Naive thymus-derived CD4-positive, alpha-beta T cell (primary cell): ENCODE measurements at regions not wholly inside any gene's neighbourhood (a gene's known extent, or its start where the extent isn't known, plus 50 kb on each side); places are given as distances from the start of the nearest gene placed in this dataset.
"Not testable (repeated sequence)": the region's sequence is repeated elsewhere in the genome, so short reads cannot be mapped to it uniquely, and the experiment has no call there.

Experiments used
- ATAC-seq: fragments of 150-1000 bp; cut with Tn5 transposase; 2 replicates; pipeline ENCODE4 v1.10.0; 2021; ENCODE audit warnings: mild to moderate bottlenecking, moderate library complexity
- CTCF ChIA-PET: fragments of 350-600 bp; sonication (Branson Sonifier 250); formaldehyde crosslinking; loops from one replicate; lab custom pipeline; 2021; ENCODE audit warnings: antibody characterized with exemption; lab: Charles Lee
- POLR2A ChIA-PET: fragments of 350-600 bp; sonication (Branson Sonifier 250); formaldehyde crosslinking; loops from one replicate; lab custom pipeline; 2021; ENCODE audit warnings: antibody characterized with exemption, inconsistent platforms; lab: Charles Lee
- DNase-seq, 9 donors: peaks; one replicate each; pipeline versions ENCODE4 v3.0.0 to v3.0.0-alpha.2; 2020 to 2022; ENCODE audit warnings: mixed read lengths in 1 of 9
- H3K27ac ChIP-seq: one replicate; pipeline ENCODE4 v1.7.0; 2013; ENCODE audit warnings: mild to moderate bottlenecking, low read depth, low read length, moderate library complexity
- H3K27me3 ChIP-seq, 2 donors: one replicate each; pipeline ENCODE4 v1.7.0; 2013; ENCODE audit warnings: low read length in 2 of 2, mild to moderate bottlenecking in 2 of 2, moderate library complexity in 2 of 2; ENCODE audit not compliant: control insufficient read depth in 2 of 2, insufficient read depth in 2 of 2
- H3K36me3 ChIP-seq, 3 experiments: 1 replicate in 2 of 3; 2 replicates in 1 of 3; pipeline ENCODE4 v1.7.0; 2013; ENCODE audit warnings: low read length in 3 of 3, mild to moderate bottlenecking in 3 of 3, moderate library complexity in 1 of 3; ENCODE audit not compliant: insufficient read depth in 3 of 3, control insufficient read depth in 2 of 3
- H3K4me1 ChIP-seq, 2 donors: one replicate each; pipeline ENCODE4 v1.7.0; 2013; ENCODE audit warnings: low read length in 2 of 2, mild to moderate bottlenecking in 2 of 2, moderate library complexity in 1 of 2; ENCODE audit not compliant: control insufficient read depth in 2 of 2, insufficient read depth in 2 of 2
- H3K4me3 ChIP-seq: 2 replicates; pipeline ENCODE4 v1.7.0; 2013; ENCODE audit warnings: mild to moderate bottlenecking, low read length
- H3K9me3 ChIP-seq, 3 experiments: 1 replicate in 2 of 3; 2 replicates in 1 of 3; pipeline ENCODE4 v1.7.0; 2013; ENCODE audit warnings: low read length in 3 of 3; ENCODE audit not compliant: control insufficient read depth in 2 of 3
- H3K27ac Mint-ChIP-seq, 9 donors: one replicate each; pipeline ENCODE4 v1.8.0; 2020 to 2022; ENCODE audit warnings: mixed read lengths in 9 of 9, mild to moderate bottlenecking in 8 of 9, moderate library complexity in 5 of 9, inconsistent platforms in 2 of 9
- H3K27me3 Mint-ChIP-seq, 5 donors: one replicate each; pipeline ENCODE4 v1.8.0; 2021 to 2022; ENCODE audit warnings: mixed read lengths in 5 of 5, mild to moderate bottlenecking in 1 of 5
- H3K36me3 Mint-ChIP-seq, 5 donors: one replicate each; pipeline ENCODE4 v1.8.0; 2020 to 2022; ENCODE audit warnings: mixed read lengths in 5 of 5, mild to moderate bottlenecking in 3 of 5, inconsistent platforms in 1 of 5
- H3K4me1 Mint-ChIP-seq, 7 donors: one replicate each; pipeline ENCODE4 v1.8.0; 2020 to 2022; ENCODE audit warnings: mixed read lengths in 7 of 7, mild to moderate bottlenecking in 3 of 7, inconsistent platforms in 1 of 7
- H3K4me3 Mint-ChIP-seq, 10 donors: one replicate each; pipeline ENCODE4 v1.8.0; 2020 to 2022; ENCODE audit warnings: mild to moderate bottlenecking in 10 of 10, mixed read lengths in 10 of 10, moderate library complexity in 6 of 10, inconsistent platforms in 2 of 10
- H3K9me3 Mint-ChIP-seq, 11 donors: one replicate each; pipeline ENCODE4 v1.8.0; 2020 to 2022; ENCODE audit warnings: mixed read lengths in 11 of 11, mild to moderate bottlenecking in 4 of 11, inconsistent platforms in 1 of 11, moderate library complexity in 1 of 11
- intact Hi-C, 2 donors: fragments of 100-400 bp; cut with micrococcal nuclease; formaldehyde crosslinking; loops; one replicate each; pipeline ENCODE4 v1.15.1; 2023

- DNase-seq, H3K4me3 ChIP-seq, H3K27ac Mint-ChIP-seq, H3K9me3 Mint-ChIP-seq, H3K27me3 ChIP-seq, H3K27me3 Mint-ChIP-seq, POLR2A ChIA-PET, H3K4me1 Mint-ChIP-seq, H3K9me3 ChIP-seq, H3K36me3 ChIP-seq, H3K27ac ChIP-seq, ATAC-seq, H3K4me1 ChIP-seq, H3K4me3 Mint-ChIP-seq, CTCF ChIA-PET, intact Hi-C loops, H3K36me3 Mint-ChIP-seq: not testable (repeated sequence)
Observed at GRCh38 chrX:74358013-74358412, 54.0 kb downstream of the ZCCHC13 start.

- Mint-ChIP-seq H3K4me3 (no peak overlapping the region), H3K27me3 (peaks cover 0 to 3% (median 0%) of the 10 kb centered on the region in 5 donors), H3K4me1 (no peaks in the 10 kb centered on the region), H3K9me3 (no peaks in the 10 kb centered on the region), H3K36me3 (no peaks in the 10 kb centered on the region), H3K27ac (no peak overlapping the region)
- Histone ChIP-seq H3K36me3 (no peaks in the 10 kb centered on the region), H3K4me3 (no peak overlapping the region), H3K9me3 (no peaks in the 10 kb centered on the region), H3K4me1 (no peaks in the 10 kb centered on the region), H3K27me3 (no peaks in the 10 kb centered on the region), H3K27ac (no peak overlapping the region)
- intact Hi-C loops, result no loop called here
- CTCF ChIA-PET, result no interaction called here
- DNase-seq (no peak), ATAC-seq (no peak)
- POLR2A ChIA-PET, result no interaction called here
Observed at GRCh38 chrX:74363914-74364313, 57.4 kb upstream of the SLC16A2 start.

- DNase-seq, result no peak
- Histone ChIP-seq H3K36me3 (no peaks in the 10 kb centered on the region), H3K4me3 (no peak overlapping the region), H3K4me1 (no peaks in the 10 kb centered on the region), H3K9me3 (no peaks in the 10 kb centered on the region), H3K27ac (no peak overlapping the region), H3K27me3 (no peaks in the 10 kb centered on the region)
- H3K4me3 Mint-ChIP-seq, result no peak overlapping the region
- POLR2A ChIA-PET, result no interaction called here
- CTCF ChIA-PET, result no interaction called here
- H3K36me3 Mint-ChIP-seq, result no peaks in the 10 kb centered on the region
- ATAC-seq, result no peak
- no peak overlapping the region for H3K27ac Mint-ChIP-seq
- intact Hi-C loops, result no loop called here
- no peaks in the 10 kb centered on the region for H3K9me3 Mint-ChIP-seq
- peaks cover 0 to 3% (median 0%) of the 10 kb centered on the region in 5 donors for H3K27me3 Mint-ChIP-seq
- no peaks in the 10 kb centered on the region for H3K4me1 Mint-ChIP-seq
Observed at GRCh38 chrX:74369666-74370065, 51.6 kb upstream of the SLC16A2 start.

GRCh38 chrX:74370487-74370886 lies 50.8 kb upstream of the SLC16A2 start:
- DNase-seq, result no peak
- intact Hi-C loops, result no loop called here
- no peak overlapping the region for H3K4me3 ChIP-seq
- no peaks in the 10 kb centered on the region for H3K27me3 ChIP-seq
- Mint-ChIP-seq H3K36me3 (no peaks in the 10 kb centered on the region), H3K4me3 (no peak overlapping the region), H3K9me3 (no peaks in the 10 kb centered on the region), H3K27me3 (peaks cover 0 to 7% (median 0%) of the 10 kb centered on the region in 5 donors), H3K4me1 (no peaks in the 10 kb centered on the region), H3K27ac (no peak overlapping the region)
- H3K27ac ChIP-seq, result no peak overlapping the region
- no peaks in the 10 kb centered on the region for H3K9me3 ChIP-seq
- ChIA-PET CTCF (no interaction called here), POLR2A (no interaction called here)
- H3K36me3 ChIP-seq, result no peaks in the 10 kb centered on the region
- H3K4me1 ChIP-seq, result no peaks in the 10 kb centered on the region
- no peak for ATAC-seq

DNA sequence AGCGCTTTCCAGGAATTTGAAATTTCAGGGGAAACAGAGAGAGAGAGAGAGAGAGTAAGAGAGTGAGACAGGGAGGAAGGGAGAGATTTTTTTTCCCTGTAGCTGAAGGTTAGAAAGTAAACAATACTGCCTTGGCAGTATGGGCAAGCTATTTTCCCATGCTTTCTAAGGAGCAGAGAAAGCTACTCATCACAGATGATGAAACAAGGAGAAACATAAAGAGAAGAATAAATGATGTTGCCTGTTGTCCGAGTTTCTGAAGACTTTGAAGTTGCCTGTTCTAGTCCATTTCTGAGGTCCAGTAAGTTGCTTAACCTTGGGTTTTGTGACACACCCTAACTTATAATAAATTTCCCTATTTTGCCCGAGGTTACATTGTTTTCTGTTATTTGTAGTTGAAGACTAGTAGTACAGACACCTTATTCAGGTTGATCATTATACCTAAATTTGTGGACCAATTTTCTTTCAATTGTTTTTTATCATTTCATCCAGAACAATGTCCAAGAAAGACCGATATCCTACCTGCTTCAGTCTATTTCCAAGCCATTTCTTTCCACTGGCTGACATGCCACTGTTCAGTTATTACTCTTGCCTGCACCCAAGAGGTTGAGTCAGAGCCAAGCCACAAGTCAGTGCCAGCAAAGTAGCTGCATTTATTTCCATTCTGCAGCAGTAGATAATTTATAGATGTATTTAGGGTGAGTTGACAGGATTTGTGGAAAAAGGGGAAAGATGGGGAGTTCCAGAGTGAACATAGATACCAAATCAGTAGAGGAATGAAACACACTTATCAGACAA lies 49.7 kb upstream of the SLC16A2 start:
- intact Hi-C loops, result no loop called here
- H3K9me3 ChIP-seq, result no peaks in the 10 kb centered on the region
- Mint-ChIP-seq H3K27me3 (peaks cover 0 to 8% (median 0%) of the 10 kb centered on the region in 5 donors), H3K9me3 (no peaks in the 10 kb centered on the region), H3K36me3 (no peaks in the 10 kb centered on the region), H3K27ac (no peak overlapping the region), H3K4me3 (no peak overlapping the region), H3K4me1 (no peaks in the 10 kb centered on the region)
- H3K36me3 ChIP-seq, result no peaks in the 10 kb centered on the region
- ATAC-seq (no peak), DNase-seq (no peak)
- ChIA-PET POLR2A (no interaction called here), CTCF (interaction anchor here (1.1 kb wide), 1 partner anchor 9 kb away, joined by 3 read pairs; no protein-coding TSS in a partner anchor)
- H3K4me3 ChIP-seq, result no peak overlapping the region
- H3K4me1 ChIP-seq, result no peaks in the 10 kb centered on the region
- no peak overlapping the region for H3K27ac ChIP-seq
- H3K27me3 ChIP-seq, result no peaks in the 10 kb centered on the region
